Neural cell (in vitro differentiated cells): ENCODE measurements at regions not wholly inside any gene's neighbourhood (a gene's known extent, or its start where the extent isn't known, plus 50 kb on each side); places are given as distances from the start of the nearest gene placed in this dataset.

ENCODE experiments used
- H2AFZ ChIP-seq: fragments of 200-600, 300-800 bp; sonication (generic), shearing (Covaris generic); 2 replicates; pipeline ENCODE4 v1.6.0; 2014; ENCODE audit warnings: low read depth, mild to moderate bottlenecking, antibody characterized with exemption, low read length, moderate library complexity
- H3F3A ChIP-seq: fragments of 200-600 bp; shearing (Covaris generic); 2 replicates; pipeline ENCODE4 v1.6.1; 2016; ENCODE audit warnings: mild to moderate bottlenecking, moderate library complexity, mixed read lengths, antibody characterized with exemption, low read length; ENCODE audit not compliant: insufficient read depth, poor library complexity, severe bottlenecking
- H3K27ac ChIP-seq: fragments of 200-600, 300-800 bp; sonication (generic), shearing (Covaris generic); 2 replicates; pipeline ENCODE4 v1.5.1; 2014; ENCODE audit warnings: mild to moderate bottlenecking, low read length, moderate library complexity
- H3K27me3 ChIP-seq: fragments of 300-800, 200-600 bp; sonication (generic), shearing (Covaris generic); 2 replicates; pipeline ENCODE4 v1.6.0; 2014; ENCODE audit warnings: mild to moderate bottlenecking, low read depth, low read length, moderate library complexity; ENCODE audit not compliant: insufficient read depth
- H3K36me3 ChIP-seq: fragments of 300-800, 200-600 bp; sonication (generic), shearing (Covaris generic); 2 replicates; pipeline ENCODE4 v1.5.1; 2014; ENCODE audit warnings: mild to moderate bottlenecking, antibody characterized with exemption, low read length, moderate library complexity; ENCODE audit not compliant: insufficient read depth
- H3K4me2 ChIP-seq: fragments of 300-800, 200-600 bp; sonication (generic), shearing (Covaris generic); 2 replicates; pipeline ENCODE4 v1.6.0; 2014; ENCODE audit warnings: mild to moderate bottlenecking, low read length
- H3K4me3 ChIP-seq: fragments of 300-800, 200-600 bp; sonication (generic), shearing (Covaris generic); 2 replicates; pipeline ENCODE4 v1.5.1; 2014; ENCODE audit warnings: mild to moderate bottlenecking, low read length, moderate library complexity
- H3K79me2 ChIP-seq: fragments of 200-600 bp; shearing (Covaris generic); replicated peaks from 2 replicates; pipeline ENCODE4 v1.6.0; 2014; ENCODE audit warnings: mild to moderate bottlenecking, low read length, moderate library complexity; ENCODE audit not compliant: insufficient read depth
- H3K9ac ChIP-seq: fragments of 300-800, 200-600 bp; sonication (generic), shearing (Covaris generic); 2 replicates; pipeline ENCODE4 v1.6.1; 2016; ENCODE audit warnings: mild to moderate bottlenecking, low read length, mixed read lengths
- H3K9me2 ChIP-seq: fragments of 200-600 bp; shearing (Covaris generic); 2 replicates; pipeline ENCODE4 v1.6.1; 2016; ENCODE audit warnings: mild to moderate bottlenecking, low read length, mixed read lengths; ENCODE audit not compliant: insufficient read depth
- H3K9me3 ChIP-seq: fragments of 200-600, 300-800 bp; sonication (generic), shearing (Covaris generic); 2 replicates; pipeline ENCODE4 v1.6.1; 2016; ENCODE audit warnings: mild to moderate bottlenecking, mixed run types, low read length, moderate library complexity, mixed read lengths
- H4K20me1 ChIP-seq: fragments of 200-600 bp; shearing (Covaris generic); 2 replicates; pipeline ENCODE4 v1.6.1; 2016; ENCODE audit warnings: mild to moderate bottlenecking, mixed run types; ENCODE audit not compliant: insufficient read depth
- EP300 ChIP-seq: fragments of 450-650 bp; conservative IDR thresholded peaks from 2 replicates; pipeline ENCODE4 v1.6.1; 2014; ENCODE audit warnings: antibody characterized with exemption, mild to moderate bottlenecking, moderate library complexity; ENCODE audit not compliant: poor library complexity, severe bottlenecking
- EZH2 ChIP-seq: fragments of 200-600, 300-800 bp; shearing (Covaris generic), sonication (generic); IDR thresholded peaks from 2 replicates; pipeline ENCODE4 v1.6.1; 2014; ENCODE audit warnings: antibody characterized with exemption, low read length, borderline replicate concordance, mild to moderate bottlenecking; ENCODE audit not compliant: insufficient read depth, poor library complexity, severe bottlenecking
- MXI1 ChIP-seq: fragments of 450-650 bp; conservative IDR thresholded peaks from 2 replicates; pipeline ENCODE4 v1.6.1; 2014; ENCODE audit warnings: antibody characterized with exemption, mild to moderate bottlenecking; ENCODE audit not compliant: poor library complexity, severe bottlenecking
- POLR2AphosphoS5 ChIP-seq: IDR thresholded peaks from 2 replicates; pipeline ENCODE4 v1.6.1; 2012
- RAD21 ChIP-seq: fragments of 450-650 bp; conservative IDR thresholded peaks from 2 replicates; pipeline ENCODE4 v1.6.1; 2014; ENCODE audit warnings: antibody characterized with exemption, mild to moderate bottlenecking, moderate library complexity
- SMC3 ChIP-seq: fragments of 450-650 bp; conservative IDR thresholded peaks from 2 replicates; pipeline ENCODE4 v1.6.1; 2014; ENCODE audit warnings: antibody characterized with exemption, mild to moderate bottlenecking, moderate library complexity; ENCODE audit not compliant: poor library complexity
- TAF1 ChIP-seq: IDR thresholded peaks from 2 replicates; pipeline ENCODE4 v1.6.1; 2012; ENCODE audit warnings: low read depth
- TF ChIP-seq, protein P1 (sequence below): fragments of 450-650 bp; IDR thresholded peaks from 2 replicates; pipeline ENCODE4 v1.5.1; 2014; ENCODE audit warnings: antibody characterized with exemption, mild to moderate bottlenecking, moderate library complexity; ENCODE audit not compliant: poor library complexity, severe bottlenecking
- TF ChIP-seq, protein P2 (sequence below): IDR thresholded peaks from 2 replicates; pipeline ENCODE4 v1.6.1; 2012; ENCODE audit warnings: borderline replicate concordance

DNA sequence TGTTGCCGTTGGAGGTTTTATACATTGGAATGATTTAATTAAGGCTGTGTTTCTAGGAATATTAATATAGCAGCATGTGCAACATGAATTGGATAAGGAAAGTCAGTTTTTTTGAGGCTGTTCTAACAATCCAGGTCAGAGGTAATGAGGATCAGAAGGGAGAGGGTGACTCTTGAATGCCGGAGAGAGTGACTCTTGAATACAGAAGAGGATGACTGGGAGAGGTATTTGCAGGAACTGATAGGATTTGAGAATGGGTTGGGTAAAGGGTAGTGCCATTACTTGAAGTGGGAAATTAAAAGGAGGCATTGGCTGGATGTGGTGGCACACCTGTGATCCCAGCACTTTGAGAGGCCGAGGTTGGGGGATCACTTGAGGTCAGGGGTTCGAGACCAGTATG, 55.6 kb upstream of the MACF1 start:
- TF ChIP-seq, protein P1, sequence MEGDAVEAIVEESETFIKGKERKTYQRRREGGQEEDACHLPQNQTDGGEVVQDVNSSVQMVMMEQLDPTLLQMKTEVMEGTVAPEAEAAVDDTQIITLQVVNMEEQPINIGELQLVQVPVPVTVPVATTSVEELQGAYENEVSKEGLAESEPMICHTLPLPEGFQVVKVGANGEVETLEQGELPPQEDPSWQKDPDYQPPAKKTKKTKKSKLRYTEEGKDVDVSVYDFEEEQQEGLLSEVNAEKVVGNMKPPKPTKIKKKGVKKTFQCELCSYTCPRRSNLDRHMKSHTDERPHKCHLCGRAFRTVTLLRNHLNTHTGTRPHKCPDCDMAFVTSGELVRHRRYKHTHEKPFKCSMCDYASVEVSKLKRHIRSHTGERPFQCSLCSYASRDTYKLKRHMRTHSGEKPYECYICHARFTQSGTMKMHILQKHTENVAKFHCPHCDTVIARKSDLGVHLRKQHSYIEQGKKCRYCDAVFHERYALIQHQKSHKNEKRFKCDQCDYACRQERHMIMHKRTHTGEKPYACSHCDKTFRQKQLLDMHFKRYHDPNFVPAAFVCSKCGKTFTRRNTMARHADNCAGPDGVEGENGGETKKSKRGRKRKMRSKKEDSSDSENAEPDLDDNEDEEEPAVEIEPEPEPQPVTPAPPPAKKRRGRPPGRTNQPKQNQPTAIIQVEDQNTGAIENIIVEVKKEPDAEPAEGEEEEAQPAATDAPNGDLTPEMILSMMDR = no peak
- TF ChIP-seq RAD21 (no peak), MXI1 (no peak), POLR2AphosphoS5 (no peak), EZH2 (no peak), EP300 (no peak), SMC3 (no peak), TAF1 (no peak)
- TF ChIP-seq, protein P2, sequence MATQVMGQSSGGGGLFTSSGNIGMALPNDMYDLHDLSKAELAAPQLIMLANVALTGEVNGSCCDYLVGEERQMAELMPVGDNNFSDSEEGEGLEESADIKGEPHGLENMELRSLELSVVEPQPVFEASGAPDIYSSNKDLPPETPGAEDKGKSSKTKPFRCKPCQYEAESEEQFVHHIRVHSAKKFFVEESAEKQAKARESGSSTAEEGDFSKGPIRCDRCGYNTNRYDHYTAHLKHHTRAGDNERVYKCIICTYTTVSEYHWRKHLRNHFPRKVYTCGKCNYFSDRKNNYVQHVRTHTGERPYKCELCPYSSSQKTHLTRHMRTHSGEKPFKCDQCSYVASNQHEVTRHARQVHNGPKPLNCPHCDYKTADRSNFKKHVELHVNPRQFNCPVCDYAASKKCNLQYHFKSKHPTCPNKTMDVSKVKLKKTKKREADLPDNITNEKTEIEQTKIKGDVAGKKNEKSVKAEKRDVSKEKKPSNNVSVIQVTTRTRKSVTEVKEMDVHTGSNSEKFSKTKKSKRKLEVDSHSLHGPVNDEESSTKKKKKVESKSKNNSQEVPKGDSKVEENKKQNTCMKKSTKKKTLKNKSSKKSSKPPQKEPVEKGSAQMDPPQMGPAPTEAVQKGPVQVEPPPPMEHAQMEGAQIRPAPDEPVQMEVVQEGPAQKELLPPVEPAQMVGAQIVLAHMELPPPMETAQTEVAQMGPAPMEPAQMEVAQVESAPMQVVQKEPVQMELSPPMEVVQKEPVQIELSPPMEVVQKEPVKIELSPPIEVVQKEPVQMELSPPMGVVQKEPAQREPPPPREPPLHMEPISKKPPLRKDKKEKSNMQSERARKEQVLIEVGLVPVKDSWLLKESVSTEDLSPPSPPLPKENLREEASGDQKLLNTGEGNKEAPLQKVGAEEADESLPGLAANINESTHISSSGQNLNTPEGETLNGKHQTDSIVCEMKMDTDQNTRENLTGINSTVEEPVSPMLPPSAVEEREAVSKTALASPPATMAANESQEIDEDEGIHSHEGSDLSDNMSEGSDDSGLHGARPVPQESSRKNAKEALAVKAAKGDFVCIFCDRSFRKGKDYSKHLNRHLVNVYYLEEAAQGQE = no peak
- H3K27me3 ChIP-seq = no peaks in the 10 kb centered on the region
- no peaks in the 10 kb centered on the region for H4K20me1 ChIP-seq
- peaks cover 6% of the 10 kb centered on the region for H3F3A ChIP-seq
- H3K4me2 ChIP-seq = no peak overlapping the region
- H3K36me3 ChIP-seq = no peaks in the 10 kb centered on the region
- H3K9ac ChIP-seq = no peak overlapping the region
- H3K9me2 ChIP-seq = no peaks in the 10 kb centered on the region
- H3K9me3 ChIP-seq = no peaks in the 10 kb centered on the region
- H3K27ac ChIP-seq = no peak overlapping the region
- peaks cover 44% of the 10 kb centered on the region for H3K79me2 ChIP-seq
- no peak overlapping the region for H2AFZ ChIP-seq
- H3K4me3 ChIP-seq = no peak overlapping the region

DNA sequence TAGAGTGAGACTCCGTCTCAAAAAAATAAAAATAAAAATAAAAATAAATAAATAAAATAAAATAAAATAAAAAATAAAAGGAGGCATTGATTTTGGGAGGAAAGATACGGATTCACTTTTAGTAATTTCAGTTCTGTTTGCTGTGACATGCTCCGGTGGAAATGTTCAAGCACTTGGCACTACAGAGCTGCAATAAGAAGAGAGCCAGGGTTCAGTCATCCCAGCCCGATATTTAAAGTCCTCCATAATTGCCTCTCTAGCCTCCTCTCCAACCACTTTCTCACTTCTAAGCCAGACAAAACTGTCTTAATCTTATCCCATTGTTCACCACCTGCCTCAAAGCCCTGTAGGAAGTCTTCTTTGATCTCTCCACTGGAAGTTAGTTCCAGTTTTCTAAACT, 55.0 kb upstream of the MACF1 start:
- no peaks in the 10 kb centered on the region for H3K36me3 ChIP-seq
- H3K27me3 ChIP-seq = no peaks in the 10 kb centered on the region
- H4K20me1 ChIP-seq = no peaks in the 10 kb centered on the region
- H3K9ac ChIP-seq = no peak overlapping the region
- peaks cover 6% of the 10 kb centered on the region for H3F3A ChIP-seq
- no peaks in the 10 kb centered on the region for H3K9me3 ChIP-seq
- H3K4me3 ChIP-seq = no peak overlapping the region
- H3K79me2 ChIP-seq = peaks cover 43% of the 10 kb centered on the region
- no peak overlapping the region for H3K4me2 ChIP-seq
- no peak overlapping the region for H3K27ac ChIP-seq
- no peak overlapping the region for H2AFZ ChIP-seq
- H3K9me2 ChIP-seq = no peaks in the 10 kb centered on the region
- TF ChIP-seq, protein P2 = no peak
- TF ChIP-seq RAD21 (no peak), POLR2AphosphoS5 (no peak), EZH2 (no peak), SMC3 (no peak)
